BJ (cell line): ENCODE measurements at regions not wholly inside any gene's neighbourhood (a gene's known extent, or its start where the extent isn't known, plus 50 kb on each side); places are given as distances from the start of the nearest gene placed in this dataset.
"Not testable (repeated sequence)": the region's sequence is repeated elsewhere in the genome, so short reads cannot be mapped to it uniquely, and the experiment has no call there.

ENCODE experiments used
- CTCF ChIA-PET: fragments of 350-600 bp; formaldehyde crosslinking; extraction: SDS; loops from one replicate; lab custom pipeline; 2021; ENCODE audit warnings: antibody characterized with exemption, inconsistent platforms; lab: Yijun Ruan, JAX
- POLR2A ChIA-PET: fragments of 300-600 bp; sonication (Branson Sonifier 250); formaldehyde crosslinking; extraction: SDS; loops from one replicate; lab custom pipeline; 2021; ENCODE audit warnings: antibody characterized with exemption; lab: Charles Lee
- DNase-seq: peaks from one replicate; pipeline ENCODE4 v3.0.0-alpha.2; 2011; ENCODE audit warnings: low read depth
- H3K27me3 ChIP-seq: 2 replicates; pipeline ENCODE4 v1.6.0; 2011; ENCODE audit warnings: low read length; ENCODE audit not compliant: control insufficient read depth, insufficient read depth
- H3K36me3 ChIP-seq: 2 replicates; pipeline ENCODE4 v1.5.1; 2011; ENCODE audit warnings: low read length; ENCODE audit not compliant: control insufficient read depth, insufficient read depth
- H3K4me3 ChIP-seq: 2 replicates; pipeline ENCODE4 v1.5.1; 2011; ENCODE audit warnings: low read depth, mild to moderate bottlenecking, control low read depth, low read length
- TF ChIP-seq, protein P1 (sequence below): IDR thresholded peaks from 2 replicates; pipeline ENCODE4 v1.5.1; 2011; ENCODE audit warnings: low read depth, mild to moderate bottlenecking, control low read depth, inconsistent platforms, low read length, moderate library complexity; ENCODE audit not compliant: insufficient read depth

DNA sequence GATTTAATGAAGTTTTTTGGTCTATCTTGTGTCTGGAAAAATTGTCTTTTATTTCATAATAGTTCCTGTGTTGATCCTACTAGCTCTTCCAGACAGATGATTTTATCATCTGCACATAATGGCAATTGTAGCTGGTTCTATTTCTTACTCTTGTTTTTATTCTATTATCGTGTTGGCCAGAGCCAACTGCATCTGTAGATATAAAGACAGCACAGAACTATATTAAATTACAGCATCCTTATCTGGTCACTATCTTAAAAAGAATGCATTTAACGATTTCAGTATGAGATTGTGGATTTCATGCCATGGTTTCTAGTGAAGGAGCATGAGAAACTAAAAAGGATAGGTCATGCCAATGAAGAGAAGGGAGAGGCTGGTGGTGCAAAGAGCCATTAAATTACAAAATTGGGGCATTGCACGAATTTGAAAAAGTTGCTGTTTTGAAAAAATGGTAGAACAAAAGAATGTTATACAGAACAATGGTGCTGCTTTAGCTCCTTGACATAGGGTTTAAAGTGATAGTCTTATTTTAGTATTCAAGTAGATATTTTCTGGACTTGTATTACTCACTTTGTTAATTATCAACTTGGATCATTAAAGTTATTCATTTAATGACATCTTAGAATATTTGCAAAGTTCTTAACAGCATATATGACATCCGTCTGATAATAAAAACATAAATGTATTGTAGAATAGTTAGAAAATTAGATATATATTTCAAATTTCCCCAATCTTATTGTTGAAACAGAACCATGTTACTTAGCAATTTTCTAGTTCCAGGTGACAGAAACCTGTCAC lies 1250.3 kb downstream of the REEP3 start:
- Histone ChIP-seq H3K36me3 (no peaks in the 10 kb centered on the region), H3K4me3 (no peak overlapping the region), H3K27me3 (no peaks in the 10 kb centered on the region)
- POLR2A ChIA-PET, result no interaction called here
- no peak for DNase-seq
- CTCF ChIA-PET, result no interaction called here
- TF ChIP-seq, protein P1, sequence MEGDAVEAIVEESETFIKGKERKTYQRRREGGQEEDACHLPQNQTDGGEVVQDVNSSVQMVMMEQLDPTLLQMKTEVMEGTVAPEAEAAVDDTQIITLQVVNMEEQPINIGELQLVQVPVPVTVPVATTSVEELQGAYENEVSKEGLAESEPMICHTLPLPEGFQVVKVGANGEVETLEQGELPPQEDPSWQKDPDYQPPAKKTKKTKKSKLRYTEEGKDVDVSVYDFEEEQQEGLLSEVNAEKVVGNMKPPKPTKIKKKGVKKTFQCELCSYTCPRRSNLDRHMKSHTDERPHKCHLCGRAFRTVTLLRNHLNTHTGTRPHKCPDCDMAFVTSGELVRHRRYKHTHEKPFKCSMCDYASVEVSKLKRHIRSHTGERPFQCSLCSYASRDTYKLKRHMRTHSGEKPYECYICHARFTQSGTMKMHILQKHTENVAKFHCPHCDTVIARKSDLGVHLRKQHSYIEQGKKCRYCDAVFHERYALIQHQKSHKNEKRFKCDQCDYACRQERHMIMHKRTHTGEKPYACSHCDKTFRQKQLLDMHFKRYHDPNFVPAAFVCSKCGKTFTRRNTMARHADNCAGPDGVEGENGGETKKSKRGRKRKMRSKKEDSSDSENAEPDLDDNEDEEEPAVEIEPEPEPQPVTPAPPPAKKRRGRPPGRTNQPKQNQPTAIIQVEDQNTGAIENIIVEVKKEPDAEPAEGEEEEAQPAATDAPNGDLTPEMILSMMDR, result no peak

DNA sequence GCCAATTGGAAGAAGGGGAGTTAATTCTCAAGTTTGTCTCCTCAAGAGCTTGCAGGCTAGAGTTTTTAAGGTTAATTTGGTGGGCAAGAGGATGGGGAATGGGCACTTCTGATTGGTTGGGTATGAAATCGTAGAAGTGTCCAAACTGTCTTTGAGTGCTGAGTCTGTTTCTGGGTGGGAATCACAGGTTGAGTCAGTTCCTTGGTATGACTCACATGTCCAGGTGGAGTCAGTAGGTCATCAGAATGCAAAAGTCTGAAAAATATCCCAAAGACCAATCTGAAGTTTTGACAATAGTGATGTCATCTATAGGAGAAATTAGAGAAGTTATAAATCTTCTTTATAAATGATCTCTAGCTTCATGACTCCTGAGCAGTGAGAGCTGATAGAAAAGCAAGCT lies 1252.2 kb downstream of the REEP3 start:
- DNase-seq, result no peak
- Histone ChIP-seq H3K36me3 (no peaks in the 10 kb centered on the region), H3K4me3 (no peak overlapping the region), H3K27me3 (no peaks in the 10 kb centered on the region)
- POLR2A ChIA-PET, result no interaction called here
- CTCF ChIA-PET, result no interaction called here
- TF ChIP-seq, protein P1, result no peak

DNA sequence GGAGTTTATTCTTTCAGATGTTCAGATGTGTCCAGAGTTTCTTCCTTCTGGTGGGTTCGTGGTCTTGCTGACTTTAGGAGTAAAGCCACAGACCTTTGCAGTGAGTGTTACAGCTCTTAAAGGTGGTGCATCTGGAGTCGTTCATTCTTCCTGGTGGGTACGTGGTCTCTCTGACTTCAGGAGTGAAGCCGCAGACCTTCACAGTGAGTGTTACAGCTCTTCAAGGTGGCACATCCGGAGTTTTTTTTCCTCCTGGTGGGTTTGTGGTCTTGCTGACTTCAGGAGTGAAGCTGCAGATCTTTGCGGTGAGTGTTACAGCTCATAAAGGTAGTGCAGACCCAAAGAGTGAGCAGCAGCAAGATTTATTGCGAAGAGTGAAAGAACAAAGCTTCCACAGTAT lies 1263.2 kb downstream of the REEP3 start:
- CTCF ChIA-PET, result interaction anchor here (0.5 kb wide), 1 partner anchor 58 kb away, joined by 3 read pairs; no protein-coding TSS in a partner anchor
- H3K36me3 ChIP-seq, H3K27me3 ChIP-seq, POLR2A ChIA-PET, H3K4me3 ChIP-seq, DNase-seq: not testable (repeated sequence)

DNA sequence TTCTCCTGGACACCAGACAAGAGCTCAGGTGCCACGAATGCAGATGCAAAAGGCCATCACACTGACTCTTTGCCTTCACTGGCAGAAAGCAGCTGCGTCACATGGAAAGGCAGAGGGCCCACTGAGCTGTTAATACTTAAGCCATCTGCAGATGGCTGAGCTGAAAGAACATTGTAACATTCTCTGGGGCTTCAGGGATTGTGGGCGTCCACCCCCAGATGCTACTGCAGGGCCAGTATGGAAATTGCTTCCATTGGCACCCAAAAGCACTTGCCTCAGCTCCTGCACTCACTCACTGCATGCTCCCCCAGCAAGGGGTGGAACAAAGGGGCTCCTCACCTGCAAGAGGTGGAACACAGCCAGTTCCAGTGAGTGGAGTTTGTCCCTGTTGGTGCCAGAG lies 1264.6 kb downstream of the REEP3 start:
- DNase-seq, result no peak
- CTCF ChIA-PET, result no interaction called here
- no peaks in the 10 kb centered on the region for H3K27me3 ChIP-seq
- no peak overlapping the region for H3K4me3 ChIP-seq
- H3K36me3 ChIP-seq, result no peaks in the 10 kb centered on the region
- TF ChIP-seq, protein P1, result no peak
- POLR2A ChIA-PET, result no interaction called here

DNA sequence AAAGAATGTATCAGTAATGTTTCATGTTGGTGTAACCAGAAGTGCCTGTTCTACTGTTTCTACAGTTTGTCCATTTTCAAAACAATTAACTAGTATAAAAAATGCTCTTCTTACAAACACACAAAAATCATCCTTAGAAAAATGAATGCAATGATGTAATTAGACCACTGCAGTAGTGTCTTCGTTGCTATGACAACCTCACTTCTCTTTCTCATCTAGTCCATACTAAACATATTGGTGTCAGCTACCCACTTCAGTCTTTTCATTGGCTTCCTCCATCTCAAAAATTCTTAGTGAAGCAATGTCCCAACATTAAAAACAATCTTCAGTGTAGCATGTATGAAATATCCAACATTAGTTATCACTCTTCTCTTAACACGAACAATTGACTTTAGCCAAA lies 1265.8 kb downstream of the REEP3 start:
- TF ChIP-seq, protein P1, result no peak
- CTCF ChIA-PET, result no interaction called here
- Histone ChIP-seq H3K4me3 (no peak overlapping the region), H3K36me3 (no peaks in the 10 kb centered on the region), H3K27me3 (no peaks in the 10 kb centered on the region)
- DNase-seq, result no peak
- POLR2A ChIA-PET, result no interaction called here

DNA sequence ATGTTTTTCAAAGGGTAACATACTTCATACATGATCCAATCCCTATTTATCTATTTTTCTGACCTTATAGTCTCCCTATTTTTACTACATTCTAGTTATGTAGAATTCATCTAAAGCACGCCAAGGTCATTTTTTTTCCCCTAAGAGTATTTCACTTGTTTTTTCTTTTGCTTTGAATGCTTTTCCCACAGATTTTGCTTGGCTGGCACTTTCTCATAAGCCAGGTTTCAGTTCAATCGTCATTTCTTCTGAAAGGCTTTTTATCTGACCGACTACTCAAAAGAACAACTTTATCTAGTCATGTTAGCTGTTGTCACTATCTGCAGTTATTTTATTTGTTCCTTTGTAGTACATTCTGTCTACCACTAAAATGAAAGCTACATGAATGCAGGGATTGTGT lies 1274.6 kb downstream of the REEP3 start:
- TF ChIP-seq, protein P1, result no peak
- no peaks in the 10 kb centered on the region for H3K27me3 ChIP-seq
- POLR2A ChIA-PET, result no interaction called here

More for the DNA sequence above, 1274.6 kb downstream of the REEP3 start:
- H3K4me3 ChIP-seq, result no peak overlapping the region
- CTCF ChIA-PET, result no interaction called here
- no peaks in the 10 kb centered on the region for H3K36me3 ChIP-seq
- DNase-seq, result no peak
